ENCODE measurements at regions not wholly inside any gene's neighbourhood (a gene's known extent, or its start where the extent isn't known, plus 50 kb on each side); places are given as distances from the start of the nearest gene placed in this dataset.
A peak's percentile ranks its signal among the peaks of the same experiment; 100 is the strongest.

DNA sequence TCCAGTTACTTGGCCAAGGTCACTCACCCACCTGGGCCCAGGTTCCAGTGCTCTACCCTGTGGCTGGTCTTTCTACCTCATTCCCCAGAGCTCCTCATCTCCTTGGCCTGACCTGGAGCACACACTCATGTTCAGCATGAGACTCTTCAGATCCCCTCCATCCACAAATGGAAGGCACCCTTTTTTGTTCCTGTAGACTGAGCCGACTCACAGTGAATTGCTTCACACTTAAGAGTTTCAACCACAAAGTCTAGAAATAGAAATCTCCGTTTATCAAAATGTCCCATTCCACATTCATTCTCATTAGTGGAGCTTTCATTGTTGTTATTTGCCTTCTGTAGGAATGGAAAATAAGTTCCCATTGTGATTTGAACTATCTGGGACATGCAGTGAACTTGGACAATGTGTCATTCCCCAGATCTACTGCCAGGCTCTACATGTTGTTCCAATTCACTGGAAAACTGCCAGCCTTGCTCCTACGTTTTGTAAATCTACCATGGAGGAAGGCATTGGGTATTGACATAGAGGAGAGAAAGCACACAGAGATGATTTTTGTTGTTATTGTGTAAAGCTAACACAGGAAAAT is 125.3 kb upstream of the CELF2 start:
- Histone ChIP-seq H3K9me3 (no peaks in the 10 kb centered on the region), H3K4me3 (no peak overlapping the region), H3K36me3 (no peaks in the 10 kb centered on the region), H3K27ac (no peak overlapping the region), H3K27me3 (no peaks in the 10 kb centered on the region), H3K4me1 (no peaks in the 10 kb centered on the region)
- TF ChIP-seq, protein P1, sequence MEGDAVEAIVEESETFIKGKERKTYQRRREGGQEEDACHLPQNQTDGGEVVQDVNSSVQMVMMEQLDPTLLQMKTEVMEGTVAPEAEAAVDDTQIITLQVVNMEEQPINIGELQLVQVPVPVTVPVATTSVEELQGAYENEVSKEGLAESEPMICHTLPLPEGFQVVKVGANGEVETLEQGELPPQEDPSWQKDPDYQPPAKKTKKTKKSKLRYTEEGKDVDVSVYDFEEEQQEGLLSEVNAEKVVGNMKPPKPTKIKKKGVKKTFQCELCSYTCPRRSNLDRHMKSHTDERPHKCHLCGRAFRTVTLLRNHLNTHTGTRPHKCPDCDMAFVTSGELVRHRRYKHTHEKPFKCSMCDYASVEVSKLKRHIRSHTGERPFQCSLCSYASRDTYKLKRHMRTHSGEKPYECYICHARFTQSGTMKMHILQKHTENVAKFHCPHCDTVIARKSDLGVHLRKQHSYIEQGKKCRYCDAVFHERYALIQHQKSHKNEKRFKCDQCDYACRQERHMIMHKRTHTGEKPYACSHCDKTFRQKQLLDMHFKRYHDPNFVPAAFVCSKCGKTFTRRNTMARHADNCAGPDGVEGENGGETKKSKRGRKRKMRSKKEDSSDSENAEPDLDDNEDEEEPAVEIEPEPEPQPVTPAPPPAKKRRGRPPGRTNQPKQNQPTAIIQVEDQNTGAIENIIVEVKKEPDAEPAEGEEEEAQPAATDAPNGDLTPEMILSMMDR (IDR thresholded peaks at IDR 0.05), result no peak
- intact Hi-C loops (cut with DNase I), result no loop called here
- DNase-seq (no peak), ATAC-seq (peak; percentile 53)

DNA sequence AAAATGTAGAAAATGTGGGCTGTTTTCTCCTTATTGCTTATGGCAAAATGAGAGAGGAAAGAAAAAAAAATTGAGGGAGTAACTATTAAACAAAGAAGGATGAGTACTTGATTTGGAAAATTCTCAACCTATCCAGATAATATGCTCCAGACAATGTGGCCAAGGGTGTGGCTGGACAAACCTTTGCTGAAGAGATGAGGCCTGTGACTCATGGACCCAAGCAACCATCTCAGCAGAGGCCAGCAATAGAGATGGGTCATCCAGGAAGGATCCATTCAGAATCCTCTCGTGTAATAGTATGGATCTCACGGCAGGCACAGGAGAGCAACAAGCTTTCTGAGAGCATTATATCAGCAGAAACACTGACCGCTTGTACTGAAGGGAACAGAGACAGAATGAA is 120.3 kb upstream of the CELF2 start:
- ATAC-seq, result no peak
- H3K27me3 ChIP-seq, result no peaks in the 10 kb centered on the region
- no peak overlapping the region for H3K27ac ChIP-seq
- no peak overlapping the region for H3K4me3 ChIP-seq
- TF ChIP-seq, protein P1 (IDR thresholded peaks at IDR 0.05), result no peak
- H3K36me3 ChIP-seq, result no peaks in the 10 kb centered on the region
- no peak for DNase-seq
- H3K4me1 ChIP-seq, result no peaks in the 10 kb centered on the region
- H3K9me3 ChIP-seq, result no peaks in the 10 kb centered on the region
- intact Hi-C loops (cut with DNase I), result no loop called here

DNA sequence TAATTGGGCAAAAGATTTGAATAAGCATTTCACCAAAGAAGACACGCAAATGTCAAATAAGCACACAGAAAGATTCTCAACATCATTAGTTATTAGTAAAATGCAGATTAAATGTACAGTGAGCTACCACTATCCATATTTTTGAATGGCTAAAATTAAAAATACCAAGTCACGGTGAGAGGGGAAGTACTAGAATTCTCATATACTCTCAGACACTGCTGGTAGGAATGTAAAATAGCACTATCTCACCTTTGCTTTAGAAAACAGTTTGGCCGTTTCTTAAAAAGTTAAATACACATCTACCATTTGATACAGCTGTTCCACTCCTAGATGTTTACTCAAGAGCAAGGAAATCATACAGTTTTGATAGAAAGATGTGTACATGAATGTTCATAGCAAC is 115.8 kb upstream of the CELF2 start:
- Histone ChIP-seq H3K36me3 (no peaks in the 10 kb centered on the region), H3K4me3 (no peak overlapping the region), H3K27me3 (no peaks in the 10 kb centered on the region), H3K27ac (no peak overlapping the region), H3K4me1 (no peaks in the 10 kb centered on the region), H3K9me3 (no peaks in the 10 kb centered on the region)
- ATAC-seq (no peak), DNase-seq (no peak)
- intact Hi-C loops (cut with DNase I), result no loop called here
- TF ChIP-seq, protein P1 (IDR thresholded peaks at IDR 0.05), result no peak

DNA sequence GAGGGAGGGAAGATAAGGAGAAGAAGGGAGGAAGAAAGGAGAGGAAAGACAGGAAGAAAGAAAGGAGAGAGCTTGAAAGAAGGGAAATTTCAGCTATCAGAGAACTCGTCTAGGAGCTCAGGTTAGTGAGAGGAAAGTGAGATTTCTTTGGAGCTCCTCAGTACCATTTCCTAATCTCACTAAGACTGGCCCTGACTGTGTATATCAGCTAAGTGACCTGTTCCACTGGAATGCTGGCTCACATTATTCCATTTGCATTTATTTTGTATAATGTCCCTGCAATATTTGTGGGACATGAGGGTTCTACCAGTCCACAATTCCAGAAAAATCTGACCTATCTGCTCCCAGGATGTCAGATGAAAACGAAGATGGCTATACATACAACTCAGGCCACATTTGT is 114.7 kb upstream of the CELF2 start:
- no peak for ATAC-seq

DNA sequence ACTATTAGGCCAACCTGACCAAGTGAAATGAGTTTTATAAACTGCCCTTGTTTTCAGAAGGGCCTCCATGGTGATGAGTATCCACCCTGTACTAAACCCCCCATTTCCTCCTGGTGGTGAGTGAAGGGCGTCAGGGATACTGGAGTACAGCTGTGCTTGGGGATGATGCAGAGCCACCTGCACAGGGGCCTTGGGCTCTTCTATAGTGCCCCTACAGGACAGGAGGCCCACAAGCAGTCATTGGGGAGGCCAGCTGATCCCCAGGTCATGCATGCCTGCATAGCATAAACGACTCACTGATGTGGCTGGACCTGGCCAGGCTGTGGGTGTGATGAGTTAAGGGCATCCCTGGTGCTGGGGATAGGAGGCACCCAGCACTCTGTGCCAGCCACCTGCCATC is 114.1 kb upstream of the CELF2 start:
- Histone ChIP-seq H3K4me3 (no peak overlapping the region), H3K27ac (no peak overlapping the region), H3K27me3 (no peaks in the 10 kb centered on the region), H3K4me1 (no peaks in the 10 kb centered on the region), H3K9me3 (no peaks in the 10 kb centered on the region), H3K36me3 (no peaks in the 10 kb centered on the region)
- TF ChIP-seq, protein P1 (IDR thresholded peaks at IDR 0.05), result no peak
- DNase-seq (peak in 1 of 4 donors; percentile 27), ATAC-seq (no peak)
- intact Hi-C loops (cut with DNase I), result no loop called here

More for the DNA sequence above, 114.7 kb upstream of the CELF2 start:
- TF ChIP-seq, protein P1 (IDR thresholded peaks at IDR 0.05), result no peak
- H3K36me3 ChIP-seq, result no peaks in the 10 kb centered on the region
- H3K9me3 ChIP-seq, result no peaks in the 10 kb centered on the region
- no peak overlapping the region for H3K4me3 ChIP-seq
- no peak overlapping the region for H3K27ac ChIP-seq
- no peaks in the 10 kb centered on the region for H3K27me3 ChIP-seq
- DNase-seq, result no peak
- H3K4me1 ChIP-seq, result no peaks in the 10 kb centered on the region
- intact Hi-C loops (cut with DNase I), result no loop called here
